Esophagus (tissue), 2 donors: ENCODE measurements at regions not wholly inside any gene's neighbourhood (a gene's known extent, or its start where the extent isn't known, plus 50 kb on each side); places are given as distances from the start of the nearest gene placed in this dataset.

Source experiments
- H3K27ac ChIP-seq, 2 donors: one replicate each; pipeline ENCODE4 v1.5.1; 2013; ENCODE audit warnings: low read depth in 2 of 2, mild to moderate bottlenecking in 2 of 2, inconsistent platforms in 1 of 2, low read length in 1 of 2, moderate library complexity in 1 of 2
- H3K27me3 ChIP-seq, 2 donors: one replicate each; pipeline ENCODE4 v1.6.1; 2013; ENCODE audit warnings: low read length in 2 of 2, control low read depth in 1 of 2, mild to moderate bottlenecking in 1 of 2; ENCODE audit not compliant: insufficient read depth in 2 of 2, control insufficient read depth in 1 of 2
- H3K36me3 ChIP-seq, 2 donors: one replicate each; pipeline ENCODE4 v1.6.1; 2013; ENCODE audit warnings: low read length in 1 of 2; ENCODE audit not compliant: control insufficient read depth in 2 of 2, insufficient read depth in 2 of 2
- H3K4me1 ChIP-seq, 2 donors: one replicate each; pipeline ENCODE4 v1.6.1; 2013; ENCODE audit warnings: low read length in 1 of 2; ENCODE audit not compliant: control insufficient read depth in 2 of 2, insufficient read depth in 2 of 2
- H3K4me3 ChIP-seq, 2 donors: one replicate each; pipeline ENCODE4 v1.5.1; 2013; ENCODE audit warnings: low read length in 2 of 2, mild to moderate bottlenecking in 2 of 2, low read depth in 1 of 2, moderate library complexity in 1 of 2
- H3K9me3 ChIP-seq, 2 donors: one replicate each; pipeline ENCODE4 v1.6.1; 2013; ENCODE audit warnings: mild to moderate bottlenecking in 2 of 2, low read depth in 1 of 2, low read length in 1 of 2, moderate library complexity in 1 of 2; ENCODE audit not compliant: control insufficient read depth in 2 of 2, insufficient read depth in 1 of 2
- WGBS, 2 donors: extraction: QIAGEN DNeasy Blood & Tissue Kit; methylation state at CpG; one replicate each; pipeline ENCODE4 v1.1.7; 2013; 5-methylcytosine and 5-hydroxymethylcytosine counted together
- donor health status: healthy with polysubstance abuse.
- donor health status: Bipolar disorder and iron deficiency.

DNA sequence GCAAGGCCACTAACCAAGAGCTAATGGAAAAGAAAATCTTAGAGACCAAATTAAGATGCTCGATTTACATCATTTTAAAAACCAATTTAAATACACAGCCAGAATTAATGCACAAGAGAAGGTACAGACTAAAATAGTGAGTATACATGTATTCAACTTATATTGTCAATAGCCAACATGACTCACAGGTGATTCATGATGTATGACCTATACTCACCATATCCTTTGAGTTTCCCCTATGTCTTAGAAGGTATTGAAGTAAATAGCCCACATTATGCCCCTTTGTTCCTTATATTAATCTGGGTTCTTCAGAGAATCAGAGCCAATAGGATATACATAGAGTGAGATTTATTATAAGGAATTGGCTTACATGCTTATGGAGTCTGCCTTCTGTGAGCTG lies 97.5 kb upstream of the ANO3 start:
- 67 to 68% methylated on average over 1 of the region's 1 CpG for WGBS, 2 donors
- Histone ChIP-seq H3K4me1 (no peaks in the 10 kb centered on the region), H3K27ac (no peak overlapping the region)

DNA sequence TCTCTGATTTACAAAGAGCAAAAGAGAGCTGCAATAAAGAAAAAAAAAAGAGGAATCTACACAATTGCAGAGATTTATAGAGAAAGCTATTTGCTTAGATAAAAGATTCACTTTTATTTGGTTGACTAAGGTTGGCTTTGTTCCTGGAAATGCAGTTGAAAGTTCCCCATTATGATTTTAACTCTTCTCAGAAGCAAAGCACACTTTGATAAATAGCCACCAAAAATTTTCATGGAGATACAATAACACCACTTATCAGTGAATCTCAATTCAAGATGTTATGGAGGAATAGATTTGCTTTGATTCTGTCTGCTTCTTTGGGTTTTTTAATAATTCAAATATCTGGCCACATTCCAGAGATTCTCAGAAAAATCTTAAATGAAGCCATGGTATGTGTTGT lies 88.5 kb upstream of the ANO3 start:
- Histone ChIP-seq H3K27me3 (no peaks in the 10 kb centered on the region), H3K4me3 (no peak overlapping the region), H3K27ac (no peak overlapping the region), H3K4me1 (no peaks in the 10 kb centered on the region), H3K9me3 (no peaks in the 10 kb centered on the region), H3K36me3 (no peaks in the 10 kb centered on the region)

More for the DNA sequence above, 97.5 kb upstream of the ANO3 start:
- no peaks in the 10 kb centered on the region for H3K36me3 ChIP-seq
- H3K9me3 ChIP-seq, result no peaks in the 10 kb centered on the region
- no peak overlapping the region for H3K4me3 ChIP-seq
- no peaks in the 10 kb centered on the region for H3K27me3 ChIP-seq

DNA sequence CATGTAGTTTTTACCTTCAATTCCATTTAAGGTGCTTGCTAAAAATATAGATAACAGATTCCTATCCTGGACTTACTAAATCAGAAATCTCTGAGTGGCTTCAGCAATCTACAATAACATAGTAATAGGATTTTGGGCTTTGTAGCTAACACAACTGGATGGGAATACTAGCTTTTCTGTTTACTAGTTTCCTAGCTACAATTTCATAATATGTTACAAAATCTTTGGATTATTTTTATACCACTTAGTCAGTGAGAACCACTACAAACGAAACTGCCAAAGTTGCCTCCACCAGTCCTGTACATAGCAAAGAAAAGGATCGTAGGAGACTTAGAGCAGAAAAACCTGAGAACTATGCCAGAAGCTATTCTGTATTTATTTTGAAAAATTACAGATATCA lies 87.7 kb upstream of the ANO3 start:
- H3K27me3 ChIP-seq, result no peaks in the 10 kb centered on the region
- no peaks in the 10 kb centered on the region for H3K4me1 ChIP-seq
- 31 to 43% methylated on average over 2 of the region's 2 CpGs for WGBS, 2 donors
- H3K27ac ChIP-seq, result no peak overlapping the region
- no peak overlapping the region for H3K4me3 ChIP-seq
- H3K36me3 ChIP-seq, result no peaks in the 10 kb centered on the region
- H3K9me3 ChIP-seq, result no peaks in the 10 kb centered on the region

DNA sequence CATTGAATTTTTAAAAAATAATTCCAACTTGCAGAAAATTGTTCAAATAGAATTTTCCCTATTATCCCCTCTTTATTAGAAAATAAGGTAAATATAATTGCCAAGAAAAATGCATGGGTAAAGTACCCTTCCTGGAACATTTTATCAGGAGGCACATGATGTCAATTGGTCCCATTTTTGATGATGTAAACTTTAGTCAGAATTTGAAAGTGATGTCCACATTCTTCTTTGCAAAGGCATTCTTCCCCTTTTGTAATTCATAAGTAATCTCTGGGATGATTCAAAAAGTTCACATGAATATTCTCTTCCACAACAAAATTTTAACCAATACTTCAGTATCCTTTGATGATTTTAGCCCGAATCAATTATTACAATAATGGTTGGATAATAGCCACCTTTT lies 86.9 kb upstream of the ANO3 start:
- Histone ChIP-seq H3K36me3 (no peaks in the 10 kb centered on the region), H3K27ac (no peak overlapping the region), H3K4me1 (no peaks in the 10 kb centered on the region), H3K27me3 (no peaks in the 10 kb centered on the region), H3K4me3 (no peak overlapping the region), H3K9me3 (no peaks in the 10 kb centered on the region)
- 89 to 92% methylated on average over 1 of the region's 1 CpG for WGBS, 2 donors

DNA sequence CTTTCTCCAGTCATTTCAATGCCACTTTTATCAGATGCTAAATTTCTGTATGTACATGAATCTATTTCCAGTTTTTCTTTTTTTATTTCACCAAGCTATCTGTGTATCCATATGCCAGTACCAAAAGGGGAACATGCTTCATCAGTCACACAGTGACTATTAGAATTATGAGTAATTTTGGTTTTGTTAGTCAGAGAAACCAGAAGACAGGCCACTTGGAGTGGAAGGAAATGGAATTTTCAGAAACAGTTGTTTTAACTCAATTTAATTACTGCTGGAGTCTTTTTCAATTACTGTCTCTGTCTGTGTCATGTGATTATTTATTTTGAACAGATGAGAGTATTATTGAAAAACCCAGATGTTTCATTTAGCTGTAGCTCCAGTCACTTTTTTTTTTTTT lies 84.6 kb upstream of the ANO3 start:
- Histone ChIP-seq H3K9me3 (no peaks in the 10 kb centered on the region), H3K36me3 (no peaks in the 10 kb centered on the region), H3K4me1 (no peaks in the 10 kb centered on the region), H3K4me3 (no peak overlapping the region), H3K27ac (no peak overlapping the region), H3K27me3 (no peaks in the 10 kb centered on the region)

DNA sequence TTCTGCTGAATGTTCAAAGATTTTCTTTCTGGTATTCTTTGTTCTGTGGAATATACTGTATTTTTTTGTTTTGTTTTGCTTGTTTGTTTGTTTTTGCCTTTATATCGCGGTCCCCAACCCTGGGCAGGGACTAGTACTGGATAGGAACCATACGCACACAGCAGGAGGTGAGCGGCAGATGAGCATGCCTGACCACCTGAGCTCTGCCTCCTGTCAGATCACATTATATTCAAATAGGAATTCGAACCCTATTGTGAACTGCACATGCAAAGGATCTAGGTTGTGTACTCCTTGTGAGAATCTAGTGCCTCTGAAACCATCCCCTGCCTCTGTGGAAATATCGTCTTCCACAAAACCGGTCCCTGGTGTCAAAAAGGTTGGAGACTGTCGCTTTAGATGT lies 83.3 kb upstream of the ANO3 start:
- Histone ChIP-seq H3K4me3 (no peak overlapping the region), H3K27ac (no peak overlapping the region), H3K9me3 (no peaks in the 10 kb centered on the region), H3K36me3 (no peaks in the 10 kb centered on the region), H3K4me1 (no peaks in the 10 kb centered on the region), H3K27me3 (no peaks in the 10 kb centered on the region)
- 75 to 85% methylated on average over 8 of the region's 8 CpGs for WGBS, 2 donors

DNA sequence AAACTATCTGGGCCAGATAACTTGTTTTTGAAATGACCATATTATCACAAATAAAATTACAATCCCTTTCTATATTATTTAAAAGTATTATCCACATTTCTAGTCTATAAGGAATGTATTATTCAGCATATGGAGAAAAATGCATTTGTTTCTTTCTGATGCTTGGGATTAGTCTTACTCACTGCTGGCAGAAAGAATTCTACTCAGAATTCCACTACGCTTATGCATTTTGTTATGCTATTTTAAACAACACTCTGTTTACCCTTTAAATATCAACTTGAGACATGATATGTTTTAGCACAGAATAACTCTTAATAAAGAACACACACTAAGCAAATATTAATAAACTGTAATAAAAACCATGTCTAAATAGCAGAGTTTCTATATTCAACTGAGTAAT lies 77.6 kb upstream of the ANO3 start:
- 29 to 89% methylated on average over 1 of the region's 1 CpG for WGBS, 2 donors
- H3K4me3 ChIP-seq, result no peak overlapping the region
- no peaks in the 10 kb centered on the region for H3K27me3 ChIP-seq
- H3K27ac ChIP-seq, result no peak overlapping the region
- H3K4me1 ChIP-seq, result no peaks in the 10 kb centered on the region
- no peaks in the 10 kb centered on the region for H3K36me3 ChIP-seq
- H3K9me3 ChIP-seq, result no peaks in the 10 kb centered on the region

DNA sequence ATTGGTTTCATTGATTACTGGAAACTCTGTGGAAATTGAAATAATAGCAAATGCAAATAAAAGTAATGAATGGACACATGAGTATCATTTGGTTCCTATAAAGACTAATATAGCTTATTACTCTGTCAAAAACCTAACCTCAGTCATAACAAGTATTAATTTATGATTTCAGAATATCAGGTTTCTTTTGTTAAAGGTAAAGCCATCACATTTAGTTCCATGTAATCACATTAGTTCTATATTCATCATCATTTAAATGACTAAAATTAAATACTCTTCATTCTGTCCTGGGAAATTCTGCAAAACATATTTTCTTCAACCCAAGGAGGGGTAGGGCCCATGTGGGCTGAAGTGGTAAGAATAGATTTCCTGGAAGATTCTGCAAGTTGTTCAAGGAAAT lies 68.2 kb upstream of the ANO3 start:
- no peak overlapping the region for H3K4me3 ChIP-seq

DNA sequence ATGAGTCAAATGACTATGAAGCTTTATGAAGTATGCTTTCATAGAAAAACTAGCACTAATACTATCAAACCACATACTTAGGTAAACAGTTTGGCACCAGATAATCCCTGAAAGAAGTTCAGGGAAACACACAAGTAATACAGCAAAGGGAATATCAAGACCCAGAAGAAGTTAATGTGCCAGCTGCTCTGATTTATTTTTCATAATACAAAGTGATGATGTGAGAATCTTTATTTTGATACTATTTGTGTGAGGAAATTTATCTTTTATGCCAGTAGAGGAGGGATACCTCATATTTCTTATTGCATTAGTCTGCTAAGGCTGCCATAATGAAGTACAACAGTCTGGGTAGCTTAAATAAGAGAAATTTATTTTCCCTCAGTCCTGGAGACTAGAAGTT lies 67.7 kb upstream of the ANO3 start:
- Histone ChIP-seq H3K27ac (no peak overlapping the region), H3K27me3 (no peaks in the 10 kb centered on the region), H3K9me3 (no peaks in the 10 kb centered on the region), H3K36me3 (no peaks in the 10 kb centered on the region), H3K4me3 (no peak overlapping the region), H3K4me1 (no peaks in the 10 kb centered on the region)

More for the DNA sequence above, 68.2 kb upstream of the ANO3 start:
- Histone ChIP-seq H3K9me3 (no peaks in the 10 kb centered on the region), H3K27me3 (no peaks in the 10 kb centered on the region), H3K4me1 (no peaks in the 10 kb centered on the region), H3K27ac (no peak overlapping the region), H3K36me3 (no peaks in the 10 kb centered on the region)

DNA sequence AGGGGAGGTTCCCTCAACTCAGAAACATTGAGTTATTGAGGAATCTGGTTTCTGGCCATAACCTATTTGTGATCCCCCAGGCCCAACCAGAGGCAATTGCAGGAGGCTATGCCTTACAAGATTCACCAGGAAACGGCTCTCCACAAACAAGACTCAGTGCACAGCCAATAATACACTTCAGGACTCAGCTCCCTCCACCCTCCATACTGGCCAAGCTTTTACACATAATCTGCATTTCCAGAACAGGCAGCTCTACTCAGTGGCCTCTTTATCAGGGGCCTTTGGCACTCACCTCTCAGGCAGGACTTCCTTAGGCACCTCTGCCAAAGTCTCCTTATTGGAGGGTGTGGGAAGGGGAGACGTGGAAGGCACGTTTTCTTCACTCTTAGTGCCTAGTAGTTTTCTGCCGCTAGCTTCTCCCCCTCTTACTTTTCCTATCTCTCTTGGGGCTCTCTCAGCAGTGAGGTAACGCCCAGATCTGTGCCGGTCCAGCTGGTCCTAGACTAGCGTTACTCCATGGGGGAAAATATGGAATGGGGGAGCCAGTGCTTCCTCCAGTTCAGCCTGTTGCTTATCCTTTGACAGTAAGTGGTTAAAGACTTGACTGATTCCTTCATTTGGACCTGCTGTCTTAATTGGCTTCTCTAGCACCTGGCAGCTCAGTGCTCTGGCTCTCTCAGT lies 62.8 kb upstream of the ANO3 start:
- Histone ChIP-seq H3K36me3 (no peaks in the 10 kb centered on the region), H3K4me3 (no peak overlapping the region), H3K9me3 (no peaks in the 10 kb centered on the region), H3K27me3 (peaks cover 0 to 2% of the 10 kb centered on the region in 2 donors), H3K27ac (no peak overlapping the region), H3K4me1 (no peaks in the 10 kb centered on the region)
- WGBS, 2 donors, result 83 to 85% methylated on average over 7 of the region's 7 CpGs
